GM21619 (cell line): ENCODE measurements at regions not wholly inside any gene's neighbourhood (a gene's known extent, or its start where the extent isn't known, plus 50 kb on each side); places are given as distances from the start of the nearest gene placed in this dataset.

Source experiments
- ATAC-seq: cut with Tn5 transposase; IDR thresholded peaks from one replicate; pipeline ENCODE4 v1.9.1; 2021; ENCODE audit not compliant: unreplicated experiment

- no peak for ATAC-seq
These were observed 851.6 kb upstream of the SALL3 start for GRCh38 chr18:78128004-78128403.

GRCh38 chr18:78129260-78129659 is 850.4 kb upstream of the SALL3 start:
- ATAC-seq, result no peak

- ATAC-seq, result no peak
These were observed 849.1 kb upstream of the SALL3 start for GRCh38 chr18:78130232-78131195.

- ATAC-seq, result no peak
These were observed 845.9 kb upstream of the SALL3 start for GRCh38 chr18:78133729-78134128.

GRCh38 chr18:78136986-78137385 is 842.6 kb upstream of the SALL3 start:
- no peak for ATAC-seq

- ATAC-seq, result no peak
These were observed 840.6 kb upstream of the SALL3 start for GRCh38 chr18:78138983-78139496.

GRCh38 chr18:78140294-78140693 is 839.3 kb upstream of the SALL3 start:
- ATAC-seq, result no peak

- ATAC-seq, result no peak
These were observed 834.9 kb upstream of the SALL3 start for GRCh38 chr18:78144669-78145068.

GRCh38 chr18:78145096-78145495 is 834.5 kb upstream of the SALL3 start:
- no peak for ATAC-seq

GRCh38 chr18:78146136-78147085 is 833.2 kb upstream of the SALL3 start:
- ATAC-seq, result no peak

GRCh38 chr18:78150590-78150989 is 829.0 kb upstream of the SALL3 start:
- no peak for ATAC-seq

GRCh38 chr18:78151234-78151633 is 828.4 kb upstream of the SALL3 start:
- ATAC-seq, result no peak

GRCh38 chr18:78151948-78152725 is 827.5 kb upstream of the SALL3 start:
- no peak for ATAC-seq

GRCh38 chr18:78153362-78153761 is 826.3 kb upstream of the SALL3 start:
- no peak for ATAC-seq

GRCh38 chr18:78154444-78154843 is 825.2 kb upstream of the SALL3 start:
- no peak for ATAC-seq

GRCh38 chr18:78154853-78155252 is 824.8 kb upstream of the SALL3 start:
- ATAC-seq, result no peak

- no peak for ATAC-seq
These were observed 823.2 kb upstream of the SALL3 start for GRCh38 chr18:78156466-78156865.

GRCh38 chr18:78158943-78159342 is 820.7 kb upstream of the SALL3 start:
- ATAC-seq, result no peak

- no peak for ATAC-seq
These were observed 820.2 kb upstream of the SALL3 start for GRCh38 chr18:78159397-78159796.

GRCh38 chr18:78160961-78161656 is 818.5 kb upstream of the SALL3 start:
- ATAC-seq, result no peak
